WTC11 (cell line): ENCODE measurements at regions not wholly inside any gene's neighbourhood (a gene's known extent, or its start where the extent isn't known, plus 50 kb on each side); places are given as distances from the start of the nearest gene placed in this dataset.

Experiments
- ATAC-seq: fragments of 200-7000 bp; cut with Tn5 transposase; 2 replicates; pipeline ENCODE4 v1.10.0; 2021; ENCODE audit warnings: mild to moderate bottlenecking, moderate library complexity
- CTCF ChIA-PET: fragments of 300-600 bp; sonication (Branson Sonifier 250); formaldehyde crosslinking; loops from one replicate; lab custom pipeline; 2021; ENCODE audit warnings: antibody characterized with exemption; lab: Charles Lee
- POLR2A ChIA-PET: fragments of 350-600 bp; sonication (Branson Sonifier 250); formaldehyde crosslinking; loops from one replicate; lab custom pipeline; 2021; ENCODE audit warnings: antibody characterized with exemption; lab: Charles Lee
- DNase-seq: peaks from one replicate; pipeline ENCODE4 v3.0.0; 2021; ENCODE audit warnings: low spot score
- H3K27ac Mint-ChIP-seq: 2 replicates; pipeline ENCODE4 v1.8.0; 2021; ENCODE audit warnings: mixed read lengths
- H3K27me3 Mint-ChIP-seq: 2 replicates; pipeline ENCODE4 v1.8.0; 2021; ENCODE audit warnings: low read depth, mild to moderate bottlenecking, moderate library complexity, mixed read lengths
- H3K36me3 Mint-ChIP-seq: 2 replicates; pipeline ENCODE4 v1.8.0; 2021; ENCODE audit warnings: mixed read lengths
- H3K4me1 Mint-ChIP-seq: 2 replicates; pipeline ENCODE4 v1.8.0; 2022; ENCODE audit warnings: mixed read lengths
- H3K4me3 Mint-ChIP-seq: 2 replicates; pipeline ENCODE4 v1.8.0; 2021; ENCODE audit warnings: mild to moderate bottlenecking, moderate library complexity, mixed read lengths
- H3K9me3 Mint-ChIP-seq: 2 replicates; pipeline ENCODE4 v1.8.0; 2021; ENCODE audit warnings: mixed read lengths
- ATF1 ChIP-seq: sonication (generic); formaldehyde crosslinking; IDR thresholded peaks from 2 replicates; pipeline ENCODE4 v1.8.1; 2023; ENCODE audit warnings: mild to moderate bottlenecking, moderate library complexity, missing genetic modification reagents
- CREM ChIP-seq: sonication (generic); formaldehyde crosslinking; IDR thresholded peaks from 2 replicates; pipeline ENCODE4 v1.8.1; 2022; ENCODE audit warnings: mild to moderate bottlenecking, missing genetic modification reagents, moderate library complexity
- KAT7 ChIP-seq: sonication (generic); formaldehyde crosslinking; IDR thresholded peaks from 2 replicates; pipeline ENCODE4 v1.8.1; 2023; ENCODE audit warnings: missing genetic modification reagents, mild to moderate bottlenecking, borderline replicate concordance
- MYBL2 ChIP-seq: sonication (generic); formaldehyde crosslinking; IDR thresholded peaks from 2 replicates; pipeline ENCODE4 v1.8.1; 2023; ENCODE audit warnings: mild to moderate bottlenecking, moderate library complexity, missing genetic modification reagents
- NR1H2 ChIP-seq: sonication (generic); formaldehyde crosslinking; IDR thresholded peaks from 2 replicates; pipeline ENCODE4 v1.9.0; 2021; ENCODE audit warnings: mild to moderate bottlenecking, moderate library complexity, missing genetic modification reagents
- RORB ChIP-seq: fragments of 250-450 bp; sonication (Bioruptor Pico); IDR thresholded peaks from 2 replicates; pipeline ENCODE4 v1.9.0; 2021; ENCODE audit warnings: mild to moderate bottlenecking
- SMAD4 ChIP-seq: sonication (generic); formaldehyde crosslinking; IDR thresholded peaks from 2 replicates; pipeline ENCODE4 v1.8.0; 2022; ENCODE audit warnings: mild to moderate bottlenecking, missing genetic modification reagents
- ZBTB21 ChIP-seq: sonication (generic); formaldehyde crosslinking; IDR thresholded peaks from 2 replicates; pipeline ENCODE4 v1.8.1; 2023; ENCODE audit warnings: mild to moderate bottlenecking, missing genetic modification reagents, borderline replicate concordance
- ZNF138 ChIP-seq: sonication (generic); formaldehyde crosslinking; conservative IDR thresholded peaks from 2 replicates; pipeline ENCODE4 v1.8.1; 2022; ENCODE audit warnings: mild to moderate bottlenecking, moderate library complexity, missing genetic modification reagents
- ZNF219 ChIP-seq: sonication (generic); formaldehyde crosslinking; IDR thresholded peaks from 2 replicates; pipeline ENCODE4 v1.8.0; 2023; ENCODE audit warnings: missing genetic modification reagents, mild to moderate bottlenecking, borderline replicate concordance
- ZNF317 ChIP-seq: sonication (generic); formaldehyde crosslinking; IDR thresholded peaks from 2 replicates; pipeline ENCODE4 v1.8.1; 2023; ENCODE audit warnings: low read depth, mild to moderate bottlenecking, moderate library complexity, missing genetic modification reagents, borderline replicate concordance
- ZNF396 ChIP-seq: fragments of 250-450 bp; sonication (Bioruptor Pico); IDR thresholded peaks from 2 replicates; pipeline ENCODE4 v1.8.0; 2021; ENCODE audit warnings: mild to moderate bottlenecking, moderate library complexity, borderline replicate concordance
- ZNF423 ChIP-seq: fragments of 250-450 bp; sonication (Bioruptor Pico); IDR thresholded peaks from 2 replicates; pipeline ENCODE4 v2.1.2; 2022; ENCODE audit warnings: mild to moderate bottlenecking, moderate library complexity
- TF ChIP-seq, protein P1 (sequence below): fragments of 200-600 bp; IDR thresholded peaks from 2 replicates; pipeline ENCODE4 v1.8.0; 2022; ENCODE audit warnings: antibody characterized with exemption
- TF ChIP-seq, protein P2 (sequence below): sonication (generic); formaldehyde crosslinking; IDR thresholded peaks from 2 replicates; pipeline ENCODE4 v1.8.1; 2023; ENCODE audit warnings: mild to moderate bottlenecking, missing genetic modification reagents, moderate library complexity
- TF ChIP-seq, protein P3 (sequence below): sonication (generic); formaldehyde crosslinking; conservative IDR thresholded peaks from 2 replicates; pipeline ENCODE4 v1.8.1; 2022; ENCODE audit warnings: mild to moderate bottlenecking, missing genetic modification reagents
- TF ChIP-seq, protein P4 (sequence below): sonication (generic); formaldehyde crosslinking; IDR thresholded peaks from 2 replicates; pipeline ENCODE4 v1.8.1; 2023; ENCODE audit warnings: mild to moderate bottlenecking, moderate library complexity, missing genetic modification reagents
- TF ChIP-seq, protein P5 (sequence below): fragments of 250-450 bp; sonication (Bioruptor Pico); IDR thresholded peaks from 2 replicates; pipeline ENCODE4 v1.9.0; 2021; ENCODE audit warnings: moderate library complexity, mild to moderate bottlenecking, inconsistent platforms, borderline replicate concordance
- TF ChIP-seq, protein P6 (sequence below): sonication (generic); formaldehyde crosslinking; IDR thresholded peaks from 2 replicates; pipeline ENCODE4 v1.8.1; 2022; ENCODE audit warnings: low read depth, missing genetic modification reagents, borderline replicate concordance
- TF ChIP-seq, protein P7 (sequence below): sonication (generic); formaldehyde crosslinking; IDR thresholded peaks from 2 replicates; pipeline ENCODE4 v1.8.1; 2022; ENCODE audit warnings: missing genetic modification reagents, borderline replicate concordance
- TF ChIP-seq, protein P8 (sequence below): sonication (generic); formaldehyde crosslinking; IDR thresholded peaks from 2 replicates; pipeline ENCODE4 v1.8.0; 2022; ENCODE audit warnings: mild to moderate bottlenecking, missing genetic modification reagents

DNA sequence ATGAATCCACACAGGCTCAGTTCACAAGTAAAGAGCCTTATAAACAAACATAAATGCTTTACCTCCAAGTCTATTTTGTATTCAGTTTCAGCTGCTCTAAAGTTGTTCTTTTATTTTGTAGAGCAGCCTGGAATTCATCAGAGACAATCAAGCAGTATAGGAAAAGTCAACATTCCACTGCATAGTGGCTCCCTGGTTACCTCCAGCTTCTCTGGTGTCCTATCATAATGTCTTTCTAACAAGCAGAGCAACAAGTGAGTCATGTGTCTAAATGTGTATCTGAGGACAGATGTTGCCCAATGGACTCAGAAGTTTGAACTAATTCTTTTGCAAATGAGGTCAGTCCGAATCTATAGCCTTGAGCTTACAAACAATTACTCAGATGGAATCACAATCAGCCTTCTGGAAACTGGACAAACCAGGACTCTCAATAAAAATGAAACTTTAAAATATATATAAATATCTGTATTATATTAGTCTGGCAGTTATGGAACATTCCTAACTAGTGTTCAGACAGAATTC is 292.0 kb upstream of the TOM1L1 start (continued):
- TF ChIP-seq, protein P1, sequence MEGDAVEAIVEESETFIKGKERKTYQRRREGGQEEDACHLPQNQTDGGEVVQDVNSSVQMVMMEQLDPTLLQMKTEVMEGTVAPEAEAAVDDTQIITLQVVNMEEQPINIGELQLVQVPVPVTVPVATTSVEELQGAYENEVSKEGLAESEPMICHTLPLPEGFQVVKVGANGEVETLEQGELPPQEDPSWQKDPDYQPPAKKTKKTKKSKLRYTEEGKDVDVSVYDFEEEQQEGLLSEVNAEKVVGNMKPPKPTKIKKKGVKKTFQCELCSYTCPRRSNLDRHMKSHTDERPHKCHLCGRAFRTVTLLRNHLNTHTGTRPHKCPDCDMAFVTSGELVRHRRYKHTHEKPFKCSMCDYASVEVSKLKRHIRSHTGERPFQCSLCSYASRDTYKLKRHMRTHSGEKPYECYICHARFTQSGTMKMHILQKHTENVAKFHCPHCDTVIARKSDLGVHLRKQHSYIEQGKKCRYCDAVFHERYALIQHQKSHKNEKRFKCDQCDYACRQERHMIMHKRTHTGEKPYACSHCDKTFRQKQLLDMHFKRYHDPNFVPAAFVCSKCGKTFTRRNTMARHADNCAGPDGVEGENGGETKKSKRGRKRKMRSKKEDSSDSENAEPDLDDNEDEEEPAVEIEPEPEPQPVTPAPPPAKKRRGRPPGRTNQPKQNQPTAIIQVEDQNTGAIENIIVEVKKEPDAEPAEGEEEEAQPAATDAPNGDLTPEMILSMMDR = no peak
- TF ChIP-seq ZNF423 (CRISPR knock-in tag) = no peak
- TF ChIP-seq CREM (CRISPR knock-in tag) = no peak
- TF ChIP-seq ATF1 = no peak
- TF ChIP-seq, protein P2, sequence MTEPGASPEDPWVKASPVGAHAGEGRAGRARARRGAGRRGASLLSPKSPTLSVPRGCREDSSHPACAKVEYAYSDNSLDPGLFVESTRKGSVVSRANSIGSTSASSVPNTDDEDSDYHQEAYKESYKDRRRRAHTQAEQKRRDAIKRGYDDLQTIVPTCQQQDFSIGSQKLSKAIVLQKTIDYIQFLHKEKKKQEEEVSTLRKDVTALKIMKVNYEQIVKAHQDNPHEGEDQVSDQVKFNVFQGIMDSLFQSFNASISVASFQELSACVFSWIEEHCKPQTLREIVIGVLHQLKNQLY (CRISPR knock-in tag) = no peak
- TF ChIP-seq, protein P3, sequence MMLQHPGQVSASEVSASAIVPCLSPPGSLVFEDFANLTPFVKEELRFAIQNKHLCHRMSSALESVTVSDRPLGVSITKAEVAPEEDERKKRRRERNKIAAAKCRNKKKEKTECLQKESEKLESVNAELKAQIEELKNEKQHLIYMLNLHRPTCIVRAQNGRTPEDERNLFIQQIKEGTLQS (CRISPR knock-in tag) = no peak
- no peak for TF ChIP-seq KAT7
- TF ChIP-seq, protein P4, sequence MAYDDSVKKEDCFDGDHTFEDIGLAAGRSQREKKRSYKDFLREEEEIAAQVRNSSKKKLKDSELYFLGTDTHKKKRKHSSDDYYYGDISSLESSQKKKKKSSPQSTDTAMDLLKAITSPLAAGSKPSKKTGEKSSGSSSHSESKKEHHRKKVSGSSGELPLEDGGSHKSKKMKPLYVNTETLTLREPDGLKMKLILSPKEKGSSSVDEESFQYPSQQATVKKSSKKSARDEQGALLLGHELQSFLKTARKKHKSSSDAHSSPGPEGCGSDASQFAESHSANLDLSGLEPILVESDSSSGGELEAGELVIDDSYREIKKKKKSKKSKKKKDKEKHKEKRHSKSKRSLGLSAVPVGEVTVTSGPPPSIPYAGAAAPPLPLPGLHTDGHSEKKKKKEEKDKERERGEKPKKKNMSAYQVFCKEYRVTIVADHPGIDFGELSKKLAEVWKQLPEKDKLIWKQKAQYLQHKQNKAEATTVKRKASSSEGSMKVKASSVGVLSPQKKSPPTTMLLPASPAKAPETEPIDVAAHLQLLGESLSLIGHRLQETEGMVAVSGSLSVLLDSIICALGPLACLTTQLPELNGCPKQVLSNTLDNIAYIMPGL (CRISPR knock-in tag) = no peak
- TF ChIP-seq, protein P5, sequence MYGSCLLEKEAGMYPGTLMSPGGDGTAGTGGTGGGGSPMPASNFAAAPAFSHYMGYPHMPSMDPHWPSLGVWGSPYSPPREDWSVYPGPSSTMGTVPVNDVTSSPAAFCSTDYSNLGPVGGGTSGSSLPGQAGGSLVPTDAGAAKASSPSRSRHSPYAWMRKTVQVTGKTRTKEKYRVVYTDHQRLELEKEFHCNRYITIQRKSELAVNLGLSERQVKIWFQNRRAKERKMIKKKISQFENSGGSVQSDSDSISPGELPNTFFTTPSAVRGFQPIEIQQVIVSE (CRISPR knock-in tag) = no peak
- TF ChIP-seq, all 79 proteins: peak for 0

DNA sequence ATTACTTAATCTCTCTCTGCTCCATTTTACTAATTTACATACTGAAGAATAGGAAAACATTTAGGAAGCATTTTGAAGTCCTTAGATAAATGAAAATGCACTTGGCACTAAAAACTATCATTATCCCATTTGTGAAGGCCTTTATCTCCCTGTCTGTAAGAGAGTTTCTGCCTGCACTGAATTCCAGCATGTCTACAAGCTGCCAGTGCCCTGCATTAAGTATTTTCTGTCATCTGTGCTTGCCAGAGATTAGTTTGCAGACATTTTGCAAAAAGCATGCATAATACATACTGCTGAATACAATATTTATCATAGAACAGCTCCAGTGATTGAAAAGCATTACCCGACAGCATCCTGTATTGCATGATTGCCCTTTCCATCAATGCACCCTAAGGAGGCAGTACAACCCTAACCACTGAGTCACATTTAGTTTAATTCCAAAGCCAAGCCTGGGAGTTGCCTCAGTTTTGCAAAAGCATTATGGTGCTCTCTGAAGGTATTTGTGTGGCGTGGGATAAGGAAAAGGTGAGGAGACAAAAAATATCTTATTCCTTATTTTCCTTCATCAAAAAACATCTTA is 280.2 kb upstream of the TOM1L1 start:
- TF ChIP-seq ZNF138 (CRISPR knock-in tag) = no peak
- no peak for TF ChIP-seq ZNF317 (CRISPR knock-in tag)
- no peak for TF ChIP-seq RORB (CRISPR knock-in tag)
- Mint-ChIP-seq H3K36me3 (peaks cover 24% of the 10 kb centered on the region), H3K27ac (no peak overlapping the region), H3K4me3 (no peak overlapping the region), H3K9me3 (peaks cover 65% of the 10 kb centered on the region), H3K27me3 (no peaks in the 10 kb centered on the region), H3K4me1 (peaks cover 5% of the 10 kb centered on the region)
- ChIA-PET POLR2A (no interaction called here), CTCF (no interaction called here)
- DNase-seq (no peak), ATAC-seq (no peak)

DNA sequence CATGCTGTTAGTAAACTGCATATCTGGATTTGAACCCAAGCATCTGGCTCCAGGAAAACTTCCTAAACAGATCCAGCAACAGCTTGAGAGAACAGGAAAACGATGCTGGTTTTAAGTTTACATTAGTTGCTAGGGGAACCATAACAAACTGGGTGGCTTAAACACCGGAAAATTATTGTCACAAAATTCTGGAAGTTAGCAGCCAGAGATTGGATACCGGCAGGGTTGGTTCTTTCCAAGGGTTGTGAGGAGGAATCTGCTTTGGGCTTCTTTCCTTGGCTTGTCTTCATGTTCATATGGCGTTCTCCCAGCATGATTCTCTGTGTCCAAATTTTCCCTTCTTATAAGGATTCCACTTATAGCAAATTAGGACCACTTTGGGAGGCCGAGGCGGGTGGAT is 276.9 kb upstream of the TOM1L1 start:
- CTCF ChIA-PET = no interaction called here
- Mint-ChIP-seq H3K9me3 (peaks cover 70% of the 10 kb centered on the region), H3K36me3 (peaks cover 25% of the 10 kb centered on the region), H3K4me1 (peaks cover 36% of the 10 kb centered on the region), H3K4me3 (no peak overlapping the region), H3K27ac (no peak overlapping the region), H3K27me3 (no peaks in the 10 kb centered on the region)
- POLR2A ChIA-PET = no interaction called here
- ATAC-seq (no peak), DNase-seq (no peak)
- TF ChIP-seq ZNF317 (CRISPR knock-in tag) (no peak), NR1H2 (CRISPR knock-in tag) (no peak), ZNF219 (CRISPR knock-in tag) (no peak), SMAD4 (CRISPR knock-in tag) (no peak), ZNF396 (CRISPR knock-in tag) (no peak), ZBTB21 (CRISPR knock-in tag) (no peak), MYBL2 (CRISPR knock-in tag) (no peak)
- TF ChIP-seq, protein P6, sequence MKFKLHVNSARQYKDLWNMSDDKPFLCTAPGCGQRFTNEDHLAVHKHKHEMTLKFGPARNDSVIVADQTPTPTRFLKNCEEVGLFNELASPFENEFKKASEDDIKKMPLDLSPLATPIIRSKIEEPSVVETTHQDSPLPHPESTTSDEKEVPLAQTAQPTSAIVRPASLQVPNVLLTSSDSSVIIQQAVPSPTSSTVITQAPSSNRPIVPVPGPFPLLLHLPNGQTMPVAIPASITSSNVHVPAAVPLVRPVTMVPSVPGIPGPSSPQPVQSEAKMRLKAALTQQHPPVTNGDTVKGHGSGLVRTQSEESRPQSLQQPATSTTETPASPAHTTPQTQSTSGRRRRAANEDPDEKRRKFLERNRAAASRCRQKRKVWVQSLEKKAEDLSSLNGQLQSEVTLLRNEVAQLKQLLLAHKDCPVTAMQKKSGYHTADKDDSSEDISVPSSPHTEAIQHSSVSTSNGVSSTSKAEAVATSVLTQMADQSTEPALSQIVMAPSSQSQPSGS (CRISPR knock-in tag) = no peak
- TF ChIP-seq, protein P7, sequence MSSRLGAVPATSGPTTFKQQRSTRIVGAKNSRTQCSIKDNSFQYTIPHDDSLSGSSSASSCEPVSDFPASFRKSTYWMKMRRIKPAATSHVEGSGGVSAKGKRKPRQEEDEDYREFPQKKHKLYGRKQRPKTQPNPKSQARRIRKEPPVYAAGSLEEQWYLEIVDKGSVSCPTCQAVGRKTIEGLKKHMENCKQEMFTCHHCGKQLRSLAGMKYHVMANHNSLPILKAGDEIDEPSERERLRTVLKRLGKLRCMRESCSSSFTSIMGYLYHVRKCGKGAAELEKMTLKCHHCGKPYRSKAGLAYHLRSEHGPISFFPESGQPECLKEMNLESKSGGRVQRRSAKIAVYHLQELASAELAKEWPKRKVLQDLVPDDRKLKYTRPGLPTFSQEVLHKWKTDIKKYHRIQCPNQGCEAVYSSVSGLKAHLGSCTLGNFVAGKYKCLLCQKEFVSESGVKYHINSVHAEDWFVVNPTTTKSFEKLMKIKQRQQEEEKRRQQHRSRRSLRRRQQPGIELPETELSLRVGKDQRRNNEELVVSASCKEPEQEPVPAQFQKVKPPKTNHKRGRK (CRISPR knock-in tag) = no peak
- TF ChIP-seq, protein P8, sequence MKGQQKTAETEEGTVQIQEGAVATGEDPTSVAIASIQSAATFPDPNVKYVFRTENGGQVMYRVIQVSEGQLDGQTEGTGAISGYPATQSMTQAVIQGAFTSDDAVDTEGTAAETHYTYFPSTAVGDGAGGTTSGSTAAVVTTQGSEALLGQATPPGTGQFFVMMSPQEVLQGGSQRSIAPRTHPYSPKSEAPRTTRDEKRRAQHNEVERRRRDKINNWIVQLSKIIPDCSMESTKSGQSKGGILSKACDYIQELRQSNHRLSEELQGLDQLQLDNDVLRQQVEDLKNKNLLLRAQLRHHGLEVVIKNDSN (CRISPR knock-in tag) = no peak
